GM21526 (cell line): ENCODE measurements at regions not wholly inside any gene's neighbourhood (a gene's known extent, or its start where the extent isn't known, plus 50 kb on each side); places are given as distances from the start of the nearest gene placed in this dataset.

Experiments
- ATAC-seq: cut with Tn5 transposase; IDR thresholded peaks from one replicate; pipeline ENCODE4 v1.9.1; 2021; ENCODE audit warnings: moderate library complexity; ENCODE audit not compliant: unreplicated experiment, low FRiP score

DNA sequence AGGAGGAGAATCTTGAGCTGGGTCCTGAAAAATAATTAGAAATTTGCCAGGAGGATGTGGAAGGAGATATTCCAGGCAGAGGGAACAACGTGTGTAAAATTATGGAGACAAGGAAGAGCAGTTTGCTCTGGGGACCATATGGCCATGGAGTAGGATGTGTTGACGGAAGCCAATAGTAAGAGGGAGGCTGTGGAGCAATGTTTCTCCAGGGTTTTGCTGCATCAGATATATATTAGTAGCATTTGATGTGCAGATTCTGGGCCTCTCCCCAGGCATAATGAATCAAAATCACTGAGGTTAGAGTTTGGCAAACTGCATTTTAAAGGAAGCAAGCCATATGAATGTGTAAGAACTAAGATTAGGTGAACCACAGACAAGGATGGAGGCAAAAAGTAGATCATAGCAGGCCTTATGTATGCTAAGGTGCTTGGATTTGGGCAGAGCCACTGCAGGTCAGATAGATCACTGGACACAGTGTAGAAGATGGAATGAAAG is 192.9 kb upstream of the IL12A start:
- no peak for ATAC-seq

DNA sequence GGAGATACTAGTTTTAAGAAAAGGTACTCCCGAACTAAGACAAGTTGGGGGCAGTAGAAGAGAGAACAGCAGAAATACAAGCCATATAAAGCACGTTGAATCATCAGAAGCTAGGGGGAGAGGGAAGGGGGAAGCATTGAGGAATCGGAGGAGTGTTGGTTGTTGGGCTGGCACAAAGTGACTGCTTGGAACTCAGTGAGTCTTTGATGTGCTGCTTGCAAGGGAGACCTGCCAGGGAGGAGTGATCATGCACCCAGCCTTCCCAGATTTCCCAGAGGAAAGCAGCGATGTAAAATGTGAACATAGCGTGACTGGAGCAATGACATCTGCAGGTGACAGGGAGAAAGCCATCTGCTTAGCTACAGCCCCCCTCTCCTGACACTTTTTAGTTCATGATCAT is 192.4 kb upstream of the IL12A start:
- ATAC-seq: no peak

DNA sequence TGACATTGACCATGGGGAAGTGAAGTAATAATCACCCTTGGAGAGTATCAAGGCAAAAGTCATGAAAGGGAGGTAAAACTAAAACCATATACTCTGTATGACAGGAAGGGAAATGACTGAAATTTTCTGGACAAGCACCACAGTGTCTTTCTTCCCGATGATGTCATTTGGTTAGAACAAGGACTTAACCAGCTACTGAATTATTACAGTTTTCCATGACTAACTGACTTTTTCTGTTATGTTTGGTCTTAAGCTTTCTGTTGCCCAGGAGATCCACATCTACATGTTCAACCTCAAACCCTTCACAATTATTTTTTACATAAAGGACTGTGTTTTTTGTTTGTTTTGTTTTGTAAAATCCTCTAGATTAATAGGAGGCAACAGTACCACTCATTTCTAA is 191.9 kb upstream of the IL12A start:
- no peak for ATAC-seq

DNA sequence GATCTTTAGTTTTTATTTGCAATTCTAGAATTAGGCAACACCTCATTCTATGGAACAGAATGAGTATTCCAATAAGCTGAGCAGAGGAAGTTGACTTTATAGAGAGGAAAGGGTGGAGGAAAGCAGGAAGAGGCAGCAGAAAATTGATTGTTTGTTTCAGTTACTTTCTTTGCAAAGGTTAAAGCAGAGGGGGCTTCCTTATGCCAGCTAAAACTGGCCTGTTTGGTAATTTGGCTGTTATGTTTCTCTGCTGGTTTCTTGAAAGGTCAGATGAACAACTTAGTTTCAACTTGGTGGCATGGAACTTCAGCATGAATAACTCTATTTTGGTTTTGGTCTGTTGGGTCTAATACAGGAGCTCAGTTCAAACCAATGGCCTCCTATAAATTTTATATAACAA is 190.9 kb upstream of the IL12A start:
- ATAC-seq: no peak

DNA sequence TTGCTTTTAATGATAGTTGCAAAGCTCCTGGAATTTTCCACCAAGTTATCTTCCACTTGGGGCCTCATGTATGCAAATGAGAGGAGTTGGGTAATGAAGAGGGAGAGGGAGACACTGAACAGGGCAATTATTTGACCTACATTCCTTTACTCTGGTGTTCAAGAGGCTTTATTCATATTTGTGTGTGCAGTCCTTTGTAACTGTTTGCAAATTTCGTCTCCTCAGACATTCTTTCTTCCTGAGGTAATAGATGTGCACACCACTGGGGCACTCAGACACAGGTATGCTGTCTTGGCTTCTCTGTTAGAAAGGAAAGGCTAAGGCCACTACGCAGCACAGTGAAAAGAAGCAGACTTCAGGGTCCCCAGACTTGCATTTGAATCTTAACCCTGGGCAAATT is 189.7 kb upstream of the IL12A start:
- no peak for ATAC-seq

DNA sequence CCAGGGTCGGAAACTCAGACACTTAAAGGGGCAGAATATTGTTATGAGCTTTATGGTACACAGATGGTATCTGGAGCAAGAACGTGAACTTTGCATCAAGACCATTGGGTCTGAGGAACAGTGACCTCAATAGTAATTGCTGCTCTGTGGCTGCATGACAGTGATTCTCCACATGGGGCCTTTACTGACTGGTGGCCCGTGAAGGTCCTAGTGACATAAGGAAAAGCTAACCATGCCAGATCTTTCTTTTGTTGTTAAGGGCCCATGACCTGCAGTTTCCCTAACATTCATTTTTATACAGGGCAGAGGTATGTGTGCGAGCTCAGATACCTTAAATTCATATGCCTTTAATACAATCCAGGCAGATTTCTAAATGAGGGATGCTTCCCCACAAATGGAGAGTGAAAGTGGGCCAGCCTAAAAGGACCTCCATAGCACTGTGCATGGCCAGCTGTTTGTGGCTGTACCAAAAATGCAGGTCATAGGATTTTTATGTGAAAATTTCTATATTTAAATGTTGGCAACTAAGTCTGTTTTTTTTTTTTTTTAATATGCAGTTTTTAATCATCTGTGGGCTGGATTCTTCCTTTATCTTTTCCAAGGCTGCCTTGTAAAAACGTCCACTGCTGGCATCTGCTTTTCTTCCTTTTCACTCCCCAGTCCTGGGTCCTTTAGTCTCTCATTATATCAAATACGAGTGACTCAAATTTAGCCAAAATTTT is 188.0 kb upstream of the IL12A start:
- ATAC-seq: no peak

DNA sequence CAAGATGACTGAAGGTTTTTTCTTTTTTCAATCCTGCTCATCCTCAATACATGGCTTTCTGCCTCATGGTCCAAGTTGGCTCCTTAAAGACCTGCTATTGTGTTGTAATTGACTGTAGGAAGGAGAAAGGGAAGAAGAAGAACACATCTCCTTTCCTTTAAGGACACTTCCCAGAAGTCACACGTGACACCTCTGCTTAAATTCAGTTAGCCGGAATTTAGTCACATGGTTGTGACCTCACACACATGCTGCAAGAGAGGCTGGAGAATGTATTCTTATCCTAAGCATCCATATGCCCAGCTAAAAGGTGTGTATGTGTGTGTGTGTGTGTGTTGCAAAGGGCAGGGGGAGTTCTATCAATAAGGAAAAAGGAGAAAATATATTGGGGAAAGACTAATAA is 185.8 kb upstream of the IL12A start:
- no peak for ATAC-seq

DNA sequence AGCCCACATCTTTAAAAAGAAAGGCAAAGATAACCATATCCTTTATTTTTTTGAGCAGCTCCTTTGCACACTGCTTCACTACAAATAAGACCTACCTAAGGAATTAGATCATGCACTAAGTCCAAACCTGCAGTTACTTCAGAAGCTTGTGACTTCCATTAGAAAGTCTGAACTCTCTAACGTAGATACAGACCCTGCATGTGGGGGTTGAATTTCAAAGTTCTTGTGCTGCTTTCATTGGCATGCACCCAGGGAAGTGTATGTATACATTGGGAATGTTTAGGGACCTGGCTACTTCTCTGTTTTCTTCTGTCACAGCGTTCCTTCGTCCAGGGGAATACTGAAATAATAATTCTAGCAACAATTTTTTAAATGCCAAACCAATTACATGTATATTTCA is 185.2 kb upstream of the IL12A start:
- ATAC-seq: no peak

DNA sequence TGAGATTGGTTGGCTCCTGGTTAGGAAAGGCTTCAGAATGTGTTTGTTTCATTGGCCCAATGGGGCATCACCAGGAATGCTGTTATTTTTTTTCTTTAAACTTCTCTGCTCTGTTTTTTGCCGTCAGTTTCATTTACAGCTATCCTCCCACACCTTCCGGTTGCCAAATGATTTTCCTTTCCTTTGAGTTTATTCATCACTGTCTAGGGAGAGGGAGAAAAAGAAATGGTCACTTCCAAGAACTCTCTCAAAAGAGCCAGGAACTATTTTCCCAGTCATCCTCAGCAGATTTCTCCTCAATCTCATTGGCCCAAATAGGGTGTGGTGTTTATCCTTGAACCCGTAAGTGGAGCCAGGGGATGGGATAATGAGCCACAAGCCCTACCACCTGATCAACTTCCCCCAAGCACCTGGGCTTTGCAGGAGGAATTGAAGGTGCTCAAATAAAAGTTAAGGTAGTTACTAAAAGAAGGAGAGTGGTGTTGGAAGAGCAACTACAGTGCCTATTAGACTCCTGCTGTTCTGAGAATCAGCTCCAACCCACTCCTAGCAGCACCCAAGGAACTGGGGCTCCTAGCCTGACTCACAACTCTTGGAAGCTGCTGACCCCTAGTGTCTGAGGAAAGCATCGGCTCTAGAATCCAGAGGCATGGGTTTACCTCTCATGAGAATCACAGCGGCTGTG is 183.8 kb upstream of the IL12A start:
- ATAC-seq: peak; percentile 99

DNA sequence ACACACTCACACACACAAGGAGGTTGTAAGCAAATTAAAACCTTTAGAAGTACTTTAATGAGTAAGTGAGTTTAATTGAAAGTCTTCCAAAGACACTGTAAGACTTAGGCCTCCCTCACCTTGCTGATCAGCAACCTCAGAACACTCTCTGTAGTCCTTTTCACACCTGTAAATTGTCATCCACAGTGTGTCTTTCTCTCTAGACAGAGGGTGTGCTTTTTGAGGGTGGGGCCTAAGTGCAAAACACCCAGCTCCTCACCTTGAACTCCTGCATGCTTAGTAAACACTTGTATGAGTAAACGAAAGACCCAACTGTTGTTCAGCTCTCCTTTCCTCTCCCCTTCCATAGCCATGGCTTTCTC is 183.2 kb upstream of the IL12A start:
- ATAC-seq: no peak

DNA sequence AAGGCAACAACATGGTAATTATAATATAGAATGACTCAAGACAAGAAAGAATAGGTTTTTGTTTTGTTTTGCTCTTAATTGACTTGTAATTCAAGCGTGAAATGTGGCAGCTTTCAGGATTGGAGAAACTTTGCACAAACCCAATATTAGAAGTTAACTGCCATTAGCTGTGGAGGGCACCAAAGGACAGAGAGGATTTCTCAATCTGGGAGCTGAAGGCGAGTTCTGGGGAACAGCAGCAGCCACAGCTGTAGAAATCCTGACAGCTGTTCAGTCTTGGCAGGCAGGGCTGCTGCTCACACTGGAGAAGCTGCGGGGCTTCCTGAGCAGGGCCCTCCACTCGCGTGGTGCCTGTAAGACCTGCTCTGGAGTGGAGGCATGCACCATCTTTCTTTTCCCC is 182.2 kb upstream of the IL12A start:
- ATAC-seq: no peak

DNA sequence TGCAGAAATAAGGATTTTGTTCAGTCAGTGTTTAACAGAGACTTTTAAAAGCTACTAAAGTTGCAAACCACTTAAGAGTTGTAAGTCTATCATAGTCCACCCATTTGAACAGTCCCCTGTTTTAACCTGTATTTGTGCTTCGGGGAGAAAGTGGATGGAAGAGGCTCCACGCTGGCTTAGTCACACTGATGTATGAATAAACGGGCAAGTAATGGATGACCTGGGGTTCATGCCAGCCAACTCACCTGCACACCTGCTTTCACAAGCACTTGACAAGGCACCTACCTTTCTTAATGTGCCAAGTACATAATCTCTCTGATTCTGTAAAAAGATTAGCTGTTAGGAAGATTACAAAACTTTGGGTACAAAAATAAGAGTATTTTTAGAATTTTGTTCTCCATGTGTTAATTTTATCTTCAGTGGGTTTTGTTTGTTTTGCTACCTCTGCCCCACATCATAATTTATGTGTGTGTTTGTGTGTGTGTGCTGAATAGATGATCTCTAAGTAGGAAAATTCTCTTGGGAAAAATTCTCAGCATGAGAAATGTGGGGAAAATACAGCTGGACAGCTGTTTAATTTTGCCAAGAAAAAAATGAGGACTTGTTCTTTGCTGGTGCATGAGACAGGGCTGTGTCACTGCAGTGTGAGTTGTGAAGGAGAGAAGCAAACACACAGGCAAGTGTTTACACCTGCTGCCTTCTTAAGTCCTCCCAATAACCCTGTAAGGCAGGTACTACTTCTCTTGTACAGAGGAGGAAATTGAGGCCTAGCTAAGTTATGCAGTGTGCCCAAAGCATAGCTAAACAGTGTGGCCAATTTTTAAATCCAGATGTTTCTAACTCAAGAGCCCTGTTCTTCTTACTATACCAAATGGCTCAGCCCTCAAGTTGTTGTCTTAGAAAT is 181.2 kb upstream of the IL12A start:
- no peak for ATAC-seq

DNA sequence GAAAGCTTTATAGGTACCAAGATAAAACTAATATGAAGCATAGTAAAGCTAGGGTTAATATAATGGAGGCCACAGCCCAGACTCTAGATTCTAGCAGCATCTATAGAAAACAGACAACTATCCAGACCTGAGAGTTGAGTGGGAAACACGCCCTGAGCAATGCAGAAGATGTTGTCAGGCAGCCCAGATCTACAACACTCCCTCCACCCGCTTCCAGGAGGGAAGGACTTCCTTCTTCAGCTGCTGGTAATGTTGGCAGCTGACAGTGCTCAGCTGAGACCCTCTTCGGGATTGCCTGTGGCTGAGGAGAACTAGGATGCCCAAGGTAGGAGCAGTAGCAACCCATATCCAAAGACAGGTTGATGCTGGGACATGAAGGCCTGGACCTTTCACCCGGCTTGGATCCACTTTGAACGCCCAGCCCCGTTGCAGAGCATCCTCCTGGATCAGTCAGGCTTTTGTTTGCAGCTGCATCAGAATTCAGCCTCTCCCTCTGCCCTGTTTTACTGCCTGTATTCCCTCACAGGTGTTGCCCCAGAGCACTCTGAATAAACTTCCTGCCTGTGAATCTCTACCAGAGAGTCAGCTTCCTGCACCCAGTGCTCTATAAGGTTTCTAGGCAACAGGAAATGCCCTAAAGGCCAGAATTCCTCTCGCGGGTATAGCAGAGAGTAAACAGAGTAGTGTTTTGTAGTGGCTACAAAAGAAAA is 174.7 kb upstream of the IL12A start:
- ATAC-seq: no peak

DNA sequence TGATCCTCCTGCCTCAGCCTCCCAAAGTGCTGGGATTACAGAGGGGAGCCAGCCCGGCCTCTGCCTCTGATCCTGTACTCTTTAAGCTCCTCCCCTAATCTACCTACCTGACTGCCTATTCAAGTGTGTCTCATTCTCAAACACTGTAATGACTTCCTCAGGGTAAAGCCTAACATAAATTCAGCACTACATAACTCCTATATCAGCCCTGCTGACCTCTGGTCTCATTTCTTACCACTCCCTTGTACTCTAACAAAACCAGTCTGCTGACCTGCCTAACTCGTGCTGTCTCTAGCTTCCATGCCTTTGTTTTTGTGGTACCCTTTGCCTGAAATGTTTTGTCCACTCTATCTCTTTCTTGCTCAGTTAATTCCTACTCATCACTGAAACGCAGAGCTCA is 172.1 kb upstream of the IL12A start:
- ATAC-seq: no peak

DNA sequence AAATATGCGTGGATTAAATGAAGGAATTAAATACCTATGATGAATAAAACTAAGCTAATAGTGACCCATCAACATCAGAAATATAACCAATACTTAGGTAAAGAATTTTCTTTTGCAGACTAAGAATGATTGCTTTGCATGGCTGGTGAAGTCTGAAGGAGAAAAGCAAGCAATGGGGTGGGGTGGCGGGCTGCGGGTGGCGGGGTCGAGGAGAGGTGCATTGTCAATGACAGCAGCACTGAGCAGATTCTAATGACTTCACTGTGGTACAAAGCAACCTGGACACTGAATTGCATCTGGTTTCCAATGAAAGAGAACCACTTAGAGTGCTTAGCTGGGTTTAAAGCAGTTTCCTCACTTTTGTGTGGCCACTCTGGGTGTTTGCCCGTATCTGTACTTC is 171.5 kb upstream of the IL12A start:
- no peak for ATAC-seq

DNA sequence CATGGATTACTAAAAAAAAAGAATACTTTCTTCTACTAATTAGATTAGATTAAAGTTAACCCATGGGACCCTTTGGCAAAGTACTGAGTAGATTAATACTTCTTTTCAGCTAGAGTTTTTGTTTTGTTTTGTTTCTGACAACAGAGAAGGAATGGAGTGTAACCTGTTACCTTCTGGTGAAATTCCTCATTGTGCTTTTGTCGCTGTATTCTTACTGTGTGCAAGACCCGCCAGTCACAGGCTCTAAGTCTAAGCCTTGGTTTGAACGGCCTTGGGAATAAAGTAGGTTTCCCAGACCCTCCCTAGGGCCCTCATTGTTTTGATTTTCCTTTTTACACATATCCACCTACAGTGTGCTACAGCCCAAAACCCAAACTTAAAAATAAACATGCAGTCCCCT is 171.1 kb upstream of the IL12A start:
- ATAC-seq: no peak

DNA sequence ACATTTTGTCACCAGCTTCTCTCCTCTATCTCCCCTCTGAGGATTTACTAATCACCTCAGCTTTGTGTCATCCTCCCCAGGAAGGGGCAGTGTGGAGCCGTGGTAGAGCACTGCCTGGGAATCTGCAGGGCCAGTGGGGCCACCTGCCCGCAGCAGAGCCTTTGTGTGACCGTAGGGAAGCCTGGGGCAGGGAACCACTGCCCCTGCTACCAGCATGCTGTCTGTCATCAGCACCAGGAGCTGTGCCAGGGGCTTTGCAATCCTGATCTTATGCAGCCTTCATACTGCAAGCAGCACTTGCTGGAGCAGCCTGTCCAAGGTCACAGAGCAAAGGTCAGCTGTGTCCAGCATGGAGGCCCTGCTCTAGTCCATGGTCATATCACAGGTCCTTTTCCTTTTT is 170.2 kb upstream of the IL12A start:
- ATAC-seq: no peak

DNA sequence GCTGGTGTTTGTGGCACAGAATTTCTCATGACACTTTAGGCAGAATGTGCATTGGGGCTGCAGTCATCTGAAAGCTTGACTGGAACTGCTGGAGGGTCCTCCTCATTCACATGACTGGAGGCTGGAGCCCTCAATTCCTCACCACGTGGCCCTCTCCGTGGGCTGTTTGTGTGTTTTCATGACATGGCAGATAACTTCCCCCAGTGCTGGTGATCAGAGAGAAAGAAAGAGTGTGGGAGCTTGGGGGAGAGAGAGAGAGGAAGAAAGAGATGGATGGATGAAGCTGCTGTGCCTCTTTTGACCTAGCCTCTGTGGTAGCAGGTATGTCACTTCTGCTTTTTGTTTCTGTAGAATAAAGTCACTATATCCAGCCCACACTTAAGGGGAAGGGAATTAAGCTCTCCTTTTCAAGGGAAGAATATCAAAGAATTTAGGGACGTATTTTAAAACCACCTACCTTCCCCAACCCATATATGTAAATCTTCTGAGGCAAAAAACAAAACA is 169.6 kb upstream of the IL12A start:
- ATAC-seq: no peak

DNA sequence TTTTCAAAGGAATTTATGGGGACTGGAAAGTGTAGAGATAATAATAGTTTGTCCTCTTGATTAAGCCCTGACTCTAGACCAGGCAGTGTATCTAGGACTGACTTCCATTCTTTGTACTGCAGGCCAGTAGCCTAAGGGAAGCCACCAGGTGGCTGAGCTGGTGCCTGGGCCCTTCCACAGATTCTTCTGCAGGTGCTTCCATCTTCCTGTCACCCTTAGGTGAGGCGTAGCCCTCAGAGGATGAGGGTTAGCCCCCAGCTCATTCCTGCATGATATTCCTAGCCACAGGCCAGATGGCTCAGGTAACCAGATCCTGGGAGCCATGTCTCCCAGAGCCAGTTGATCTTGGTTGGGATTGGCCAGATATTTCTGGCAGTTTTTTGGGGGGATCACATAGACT is 169.0 kb upstream of the IL12A start:
- ATAC-seq: no peak

DNA sequence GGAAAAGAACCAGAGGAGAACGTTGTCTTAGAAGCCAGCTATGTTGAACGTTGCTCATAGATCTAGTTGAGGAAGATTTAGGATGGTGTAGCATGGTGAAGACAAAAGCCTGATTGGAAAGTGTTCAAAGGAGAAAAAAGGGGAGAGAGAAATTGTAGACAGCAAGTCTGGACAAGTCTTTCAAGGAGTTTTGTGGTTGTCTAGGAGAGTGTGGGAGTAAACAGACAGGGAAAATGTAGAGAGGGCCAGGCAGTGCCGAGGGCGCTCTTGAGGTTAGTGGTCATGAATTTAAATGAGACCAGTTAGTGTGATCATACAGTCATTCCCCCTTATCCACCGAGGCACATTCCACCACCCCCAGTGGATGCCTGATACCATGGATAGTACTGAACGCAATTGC is 167.5 kb upstream of the IL12A start:
- ATAC-seq: no peak

DNA sequence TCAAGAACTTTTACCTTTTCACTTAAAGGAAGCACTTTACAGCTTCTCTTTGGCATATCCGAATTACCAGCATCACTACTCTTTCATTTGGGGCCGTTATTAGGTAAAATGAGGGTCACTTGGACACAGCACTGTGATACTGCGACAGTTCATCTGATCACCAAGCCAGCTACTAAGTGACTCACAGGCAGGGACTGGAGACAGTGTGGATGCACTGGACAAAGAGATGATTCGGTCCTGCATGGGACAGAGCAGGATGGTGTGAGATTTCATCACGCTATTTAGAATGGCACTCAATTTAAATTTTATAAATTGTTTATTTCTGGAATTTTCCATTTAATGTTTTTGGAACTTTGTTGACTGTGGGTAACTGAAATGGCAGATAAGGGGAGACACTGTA is 166.9 kb upstream of the IL12A start:
- no peak for ATAC-seq
